Osteocyte (in vitro differentiated cells): ENCODE measurements at regions not wholly inside any gene's neighbourhood (a gene's known extent, or its start where the extent isn't known, plus 50 kb on each side); places are given as distances from the start of the nearest gene placed in this dataset.
"Not testable (repeated sequence)": the region's sequence is repeated elsewhere in the genome, so short reads cannot be mapped to it uniquely, and the experiment has no call there.

Experiments
- DNase-seq: peaks from one replicate; pipeline ENCODE4 v3.0.0; 2021; ENCODE audit warnings: mixed read lengths; ENCODE audit not compliant: unreplicated experiment; ENCODE audit errors: extremely low spot score
- H3K27ac Mint-ChIP-seq: one replicate; pipeline ENCODE4 v1.8.0; 2021; ENCODE audit warnings: mild to moderate bottlenecking, mixed read lengths; ENCODE audit not compliant: unreplicated experiment
- H3K27me3 Mint-ChIP-seq: one replicate; pipeline ENCODE4 v1.8.0; 2021; ENCODE audit warnings: mixed read lengths; ENCODE audit not compliant: unreplicated experiment
- H3K36me3 Mint-ChIP-seq: one replicate; pipeline ENCODE4 v1.8.0; 2021; ENCODE audit warnings: mixed read lengths; ENCODE audit not compliant: unreplicated experiment
- H3K4me1 Mint-ChIP-seq: one replicate; pipeline ENCODE4 v1.8.0; 2021; ENCODE audit warnings: mixed read lengths; ENCODE audit not compliant: unreplicated experiment
- H3K4me3 Mint-ChIP-seq: one replicate; pipeline ENCODE4 v1.8.0; 2021; ENCODE audit warnings: mild to moderate bottlenecking, moderate library complexity, mixed read lengths; ENCODE audit not compliant: unreplicated experiment
- H3K9me3 Mint-ChIP-seq: one replicate; pipeline ENCODE4 v1.8.0; 2021; ENCODE audit warnings: mixed read lengths; ENCODE audit not compliant: unreplicated experiment
- CTCF ChIP-seq: fragments of 200-600 bp; sonication (generic); IDR thresholded peaks from 2 replicates; pipeline ENCODE4 v1.5.0; 2021; ENCODE audit warnings: antibody characterized with exemption, mild to moderate bottlenecking, moderate library complexity

- TF ChIP-seq CTCF, result no peak
- H3K9me3 Mint-ChIP-seq, result peaks cover 6% of the 10 kb centered on the region
- H3K4me1 Mint-ChIP-seq, result no peaks in the 10 kb centered on the region
- H3K27me3 Mint-ChIP-seq, result peaks cover 6% of the 10 kb centered on the region
- no peak for DNase-seq
- H3K27ac Mint-ChIP-seq, result no peak overlapping the region
- no peaks in the 10 kb centered on the region for H3K36me3 Mint-ChIP-seq
- H3K4me3 Mint-ChIP-seq, result no peak overlapping the region
Measured at GRCh38 chr1:121471523-121471922, 286.7 kb downstream of the SRGAP2C start.

GRCh38 chr1:121472017-121472416 lies 287.2 kb downstream of the SRGAP2C start:
- Mint-ChIP-seq H3K9me3 (peaks cover 6% of the 10 kb centered on the region), H3K36me3 (no peaks in the 10 kb centered on the region), H3K27me3 (peaks cover 6% of the 10 kb centered on the region), H3K4me1 (no peaks in the 10 kb centered on the region), H3K4me3 (no peak overlapping the region), H3K27ac (no peak overlapping the region)
- DNase-seq, result no peak
- TF ChIP-seq CTCF, result no peak

GRCh38 chr1:121483234-121483633 lies 298.5 kb downstream of the SRGAP2C start:
- Mint-ChIP-seq H3K27ac (no peak overlapping the region), H3K4me1 (no peaks in the 10 kb centered on the region), H3K36me3 (no peaks in the 10 kb centered on the region), H3K27me3 (peaks cover 3% of the 10 kb centered on the region), H3K4me3 (no peak overlapping the region), H3K9me3 (peaks cover 4% of the 10 kb centered on the region)
- DNase-seq, result no peak
- TF ChIP-seq CTCF, result no peak

- H3K4me1 Mint-ChIP-seq, result no peaks in the 10 kb centered on the region
- no peak for TF ChIP-seq CTCF
- no peaks in the 10 kb centered on the region for H3K36me3 Mint-ChIP-seq
- peaks cover 4% of the 10 kb centered on the region for H3K9me3 Mint-ChIP-seq
- no peak overlapping the region for H3K27ac Mint-ChIP-seq
- peaks cover 3% of the 10 kb centered on the region for H3K27me3 Mint-ChIP-seq
- no peak for DNase-seq
- H3K4me3 Mint-ChIP-seq, result no peak overlapping the region
Measured at GRCh38 chr1:121483961-121484424, 299.2 kb downstream of the SRGAP2C start.

GRCh38 chr1:121494796-121495195 lies 310.0 kb downstream of the SRGAP2C start:
- H3K4me3 Mint-ChIP-seq, H3K4me1 Mint-ChIP-seq, DNase-seq, H3K27ac Mint-ChIP-seq, H3K36me3 Mint-ChIP-seq, H3K9me3 Mint-ChIP-seq, H3K27me3 Mint-ChIP-seq: not testable (repeated sequence)

- DNase-seq, H3K9me3 Mint-ChIP-seq, H3K36me3 Mint-ChIP-seq, H3K4me1 Mint-ChIP-seq, H3K4me3 Mint-ChIP-seq, H3K27ac Mint-ChIP-seq, H3K27me3 Mint-ChIP-seq: not testable (repeated sequence)
Measured at GRCh38 chr1:121511455-121511854, 326.7 kb downstream of the SRGAP2C start.

- H3K9me3 Mint-ChIP-seq, result not testable (repeated sequence)
Measured at GRCh38 chr1:121511876-121512275, 327.1 kb downstream of the SRGAP2C start.

More at GRCh38 chr1:121511876-121512275, 327.1 kb downstream of the SRGAP2C start:
- H3K4me3 Mint-ChIP-seq, DNase-seq, H3K27ac Mint-ChIP-seq, H3K4me1 Mint-ChIP-seq, H3K27me3 Mint-ChIP-seq, H3K36me3 Mint-ChIP-seq: not testable (repeated sequence)
